RPMI7951 (cell line): ENCODE measurements at regions not wholly inside any gene's neighbourhood (a gene's known extent, or its start where the extent isn't known, plus 50 kb on each side); places are given as distances from the start of the nearest gene placed in this dataset.
"Not testable (repeated sequence)": the region's sequence is repeated elsewhere in the genome, so short reads cannot be mapped to it uniquely, and the experiment has no call there.

Experiments
- DNase-seq: peaks from one replicate; pipeline ENCODE4 v3.0.0-alpha.2; 2012; ENCODE audit warnings: low read depth

DNA sequence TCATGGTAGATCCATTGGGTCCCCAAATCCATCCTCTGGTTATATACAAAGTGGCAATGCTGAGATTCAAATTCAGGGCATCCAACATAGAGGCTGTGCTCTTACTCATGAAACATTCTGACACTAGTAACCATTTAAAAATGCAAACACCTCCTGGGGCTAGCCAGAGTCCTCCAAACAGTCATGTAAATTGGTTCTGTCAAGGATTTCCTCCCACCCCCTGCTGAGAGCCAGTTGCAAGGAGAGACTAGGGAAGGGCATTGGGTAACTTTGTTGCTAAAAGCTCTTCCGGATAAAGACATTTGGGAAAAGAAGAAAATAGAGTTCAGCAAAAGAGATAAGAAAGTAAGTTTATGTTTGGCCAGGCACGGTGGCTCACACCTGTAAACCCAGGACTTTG lies 58.3 kb downstream of the ART5 start:
- DNase-seq = not testable (repeated sequence)

DNA sequence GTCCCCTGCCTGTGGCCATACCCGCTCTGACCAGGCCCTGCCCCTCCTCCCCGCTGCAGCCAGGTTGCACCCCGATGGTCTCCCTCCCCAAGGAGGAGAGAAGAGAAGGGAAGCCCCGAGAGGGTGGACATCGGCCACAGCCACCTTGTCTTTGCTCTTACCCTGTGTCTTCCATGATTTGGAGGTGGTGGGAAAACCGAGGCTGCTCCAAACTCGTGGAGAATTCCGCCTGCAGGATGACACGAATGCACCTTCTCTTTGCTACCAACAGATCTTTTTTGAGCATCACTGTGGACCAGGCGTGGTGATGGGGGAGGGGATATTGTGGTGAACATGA lies 60.4 kb downstream of the ART5 start:
- DNase-seq = not testable (repeated sequence)

DNA sequence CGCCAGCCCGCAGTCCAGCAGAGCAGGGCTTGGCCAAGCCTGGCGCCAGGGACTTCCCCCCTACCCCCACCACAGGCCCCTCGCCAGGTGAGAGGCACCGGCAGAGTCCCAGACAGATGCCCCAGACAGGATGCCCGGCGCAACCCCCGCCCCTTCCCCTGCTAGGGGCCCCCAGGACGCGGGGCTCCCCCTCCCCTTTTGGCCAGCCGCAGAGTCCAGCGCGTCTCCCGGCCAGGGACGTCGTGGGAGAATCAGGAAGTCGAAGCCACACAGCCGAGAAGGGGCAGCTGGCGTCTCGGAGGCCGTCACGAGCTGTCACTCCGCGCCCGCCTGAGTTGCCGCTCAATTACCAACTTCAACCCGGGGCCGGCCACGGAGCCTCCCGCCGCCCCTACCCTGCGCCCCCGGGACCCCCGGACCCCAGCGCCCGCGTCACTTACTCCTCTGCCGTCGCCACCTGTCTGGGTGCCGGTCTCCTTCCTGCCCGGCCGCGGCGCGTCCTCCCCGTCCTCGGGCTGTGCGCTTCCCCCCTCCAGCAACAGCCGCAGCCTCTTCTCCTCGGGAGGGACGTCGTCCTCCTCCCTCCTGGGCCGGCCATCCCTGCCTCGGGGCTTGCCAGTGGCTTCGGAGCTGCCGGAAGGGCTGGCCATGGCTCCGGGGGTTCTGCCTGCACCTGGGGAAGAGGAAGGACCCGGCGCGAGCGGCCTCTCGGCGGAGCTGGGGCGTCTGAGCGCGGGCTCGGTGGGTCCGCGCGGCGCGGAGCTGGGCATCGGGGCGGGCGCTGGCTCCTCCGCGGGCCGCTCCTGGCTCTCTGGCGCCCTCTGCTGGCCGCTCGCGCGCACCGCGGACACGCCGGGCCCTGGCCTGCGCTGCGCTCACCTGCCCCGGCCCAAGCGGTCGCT lies 61.1 kb downstream of the ART5 start:
- peak; percentile 5 for DNase-seq

DNA sequence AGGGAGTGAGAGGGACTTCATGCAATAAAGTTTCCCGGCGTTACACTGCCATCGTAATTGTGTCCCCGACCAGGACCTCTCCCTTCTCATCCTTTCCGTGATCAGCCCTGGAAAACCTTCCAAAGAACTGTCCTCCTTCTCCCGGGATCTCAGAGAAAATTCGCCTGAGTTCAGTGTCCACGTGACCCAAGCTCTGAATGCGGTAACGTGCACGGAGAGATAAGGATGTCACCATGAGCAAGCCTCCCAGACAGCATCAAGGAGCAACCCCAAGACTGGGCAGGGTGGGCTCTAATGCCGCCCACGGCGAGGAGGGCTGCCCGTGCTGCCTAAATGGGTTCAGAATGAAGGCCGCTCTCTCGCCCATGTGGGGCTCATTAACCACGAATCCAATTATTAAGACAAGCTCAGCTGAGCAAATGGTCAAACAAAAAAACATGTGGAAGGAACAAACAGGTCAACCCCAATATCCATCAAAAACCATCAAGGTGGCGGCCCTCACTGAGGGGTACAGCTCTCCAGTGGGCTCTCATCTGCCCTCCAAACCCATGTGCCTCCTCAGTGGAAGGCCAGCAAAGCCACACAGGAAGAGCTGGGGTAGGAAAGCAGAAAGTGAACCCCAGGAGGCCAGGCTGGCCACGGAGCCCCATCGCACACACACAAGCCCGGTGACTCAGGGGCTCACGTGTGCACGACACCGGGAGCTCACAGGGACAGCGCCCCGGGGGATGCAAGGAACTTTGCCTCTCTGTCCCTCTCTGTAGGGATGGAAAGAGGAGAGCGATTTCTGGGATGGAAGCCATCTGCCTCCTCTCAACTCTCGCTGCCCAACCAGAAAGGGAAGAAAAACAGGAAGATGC lies 62.0 kb downstream of the ART5 start:
- DNase-seq = not testable (repeated sequence)

DNA sequence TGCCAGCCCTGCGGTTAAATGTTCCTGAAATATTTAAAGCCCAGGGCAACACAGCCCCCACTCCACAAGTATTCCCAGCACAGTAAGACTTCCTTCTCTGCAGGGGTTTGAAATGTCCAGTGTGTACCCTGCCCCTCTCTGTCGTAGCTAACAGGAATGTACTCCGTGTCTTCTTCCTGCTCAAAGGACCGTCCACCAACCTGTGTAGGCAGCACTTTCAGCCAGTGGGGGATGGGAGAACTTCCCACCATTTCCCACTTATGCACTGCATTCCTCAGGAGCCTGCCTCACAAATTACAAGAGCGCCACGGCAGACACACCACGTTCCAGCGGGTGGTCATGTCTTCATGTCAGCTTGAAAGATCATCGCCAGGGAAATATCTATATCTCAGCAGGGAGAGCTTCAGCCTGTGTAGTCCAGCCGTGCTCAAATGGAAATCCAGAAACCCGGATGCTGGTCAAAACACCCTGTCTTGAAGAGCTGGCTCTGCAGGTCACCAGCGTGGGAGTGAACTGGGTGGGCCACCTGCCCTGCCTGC lies 65.7 kb downstream of the ART5 start:
- DNase-seq = not testable (repeated sequence)

DNA sequence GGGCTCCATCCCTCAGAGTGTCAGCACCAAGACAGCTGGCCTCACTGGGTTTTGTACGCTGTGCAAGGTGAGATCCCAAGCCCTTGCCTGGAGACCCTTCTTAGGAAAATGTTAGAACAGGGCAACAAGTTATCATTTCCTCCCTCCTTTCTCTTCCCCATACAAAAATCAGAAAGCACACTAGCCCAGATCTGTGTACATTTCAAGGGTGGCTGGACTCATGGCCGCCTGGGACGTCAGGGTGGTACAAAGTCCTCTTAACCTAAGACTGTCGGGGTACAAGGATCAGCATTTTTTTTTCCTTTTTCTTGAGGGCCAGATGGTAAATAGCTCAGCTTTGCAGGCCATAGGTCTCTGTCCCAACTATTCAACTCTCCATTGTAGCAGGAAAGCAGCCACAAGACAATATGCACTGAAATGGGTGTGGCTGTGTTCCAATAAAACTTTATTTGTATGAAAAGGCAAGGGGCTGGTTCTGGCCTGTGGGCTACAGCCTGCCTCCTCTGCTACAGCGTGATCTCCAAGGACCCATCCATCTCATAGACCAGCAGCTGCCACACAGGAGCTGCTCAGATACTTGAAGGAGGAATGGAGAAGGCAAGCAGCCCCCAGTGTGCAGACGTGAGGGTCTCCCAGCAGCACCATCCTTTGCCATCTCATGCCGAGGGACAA lies 68.7 kb downstream of the ART5 start:
- DNase-seq = not testable (repeated sequence)

DNA sequence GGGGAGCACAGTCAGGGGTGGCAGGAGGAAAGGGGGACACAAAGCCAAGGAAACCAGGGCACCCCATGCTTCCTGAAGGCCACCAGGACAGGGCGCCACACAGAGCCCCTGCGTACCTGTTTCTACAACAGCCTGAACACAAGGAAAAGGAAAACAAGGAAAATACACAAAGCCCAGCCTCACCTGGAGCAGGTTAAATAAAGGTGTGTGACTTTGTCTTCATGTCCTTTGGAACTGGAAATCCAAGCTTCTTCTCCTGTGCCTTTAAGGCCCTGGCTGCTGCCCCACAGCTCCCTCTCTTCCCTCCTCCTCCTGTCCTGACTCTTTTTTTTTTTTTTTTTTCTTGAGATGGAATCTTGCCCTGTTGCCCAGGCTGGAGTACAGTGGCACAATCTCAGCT lies 70.0 kb downstream of the ART5 start:
- not testable (repeated sequence) for DNase-seq

DNA sequence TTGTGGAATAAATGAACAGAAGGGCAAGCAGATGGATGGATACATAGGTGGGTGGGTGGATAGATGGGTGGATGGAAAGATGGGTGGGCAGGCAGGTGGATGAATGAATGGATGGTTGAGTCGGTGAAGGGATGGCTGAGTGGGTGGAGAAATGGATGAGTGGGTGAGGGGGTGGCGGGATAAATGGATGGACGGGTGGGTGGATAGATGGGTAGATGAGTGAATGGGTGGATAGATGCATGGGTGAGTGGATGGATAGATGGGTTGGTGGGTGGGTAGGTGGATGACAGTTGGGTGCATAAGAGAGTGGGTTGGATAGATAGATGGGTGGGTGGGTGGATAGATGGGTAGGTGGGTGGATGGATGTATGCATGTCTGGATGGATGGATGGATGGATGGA lies 76.0 kb downstream of the ART5 start:
- not testable (repeated sequence) for DNase-seq

DNA sequence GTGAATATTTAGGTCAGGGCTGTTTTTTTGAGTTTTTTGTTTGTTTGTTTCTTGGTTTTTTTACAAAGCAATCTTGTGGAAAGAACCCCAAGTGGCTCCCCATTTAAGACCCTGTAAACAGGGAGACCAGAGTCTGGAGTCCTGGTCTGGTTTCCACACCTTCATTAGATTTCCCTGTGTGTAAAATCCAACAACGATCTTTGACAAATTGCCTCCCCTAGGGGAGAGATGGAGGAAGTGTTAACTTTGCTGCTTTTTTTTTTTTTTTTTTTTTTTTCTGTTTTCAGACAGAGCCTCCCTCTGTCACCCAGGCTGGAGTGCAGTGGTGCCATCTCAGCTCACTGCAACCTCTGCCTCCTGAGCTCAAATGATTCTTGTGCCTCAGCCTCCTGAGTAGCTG lies 77.4 kb downstream of the ART5 start:
- not testable (repeated sequence) for DNase-seq

DNA sequence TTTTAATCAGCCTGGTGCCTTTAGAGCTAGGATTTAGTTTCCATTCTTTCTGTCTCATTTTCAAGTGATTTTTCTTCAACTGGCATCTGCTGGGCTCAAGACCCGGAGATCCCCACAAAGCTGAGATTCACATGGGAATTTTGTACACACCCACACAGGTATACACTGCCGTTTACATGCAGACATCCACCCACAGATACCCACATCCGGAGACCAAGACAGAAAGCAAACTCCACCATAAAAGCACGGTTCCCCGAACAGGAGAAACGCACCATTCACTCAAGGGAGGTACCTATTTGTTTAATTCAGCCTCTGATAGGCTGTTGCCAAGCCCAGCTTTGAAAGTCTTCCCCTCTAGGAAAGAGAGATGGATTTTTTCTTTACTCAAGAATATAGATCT lies 87.2 kb downstream of the ART5 start:
- not testable (repeated sequence) for DNase-seq

DNA sequence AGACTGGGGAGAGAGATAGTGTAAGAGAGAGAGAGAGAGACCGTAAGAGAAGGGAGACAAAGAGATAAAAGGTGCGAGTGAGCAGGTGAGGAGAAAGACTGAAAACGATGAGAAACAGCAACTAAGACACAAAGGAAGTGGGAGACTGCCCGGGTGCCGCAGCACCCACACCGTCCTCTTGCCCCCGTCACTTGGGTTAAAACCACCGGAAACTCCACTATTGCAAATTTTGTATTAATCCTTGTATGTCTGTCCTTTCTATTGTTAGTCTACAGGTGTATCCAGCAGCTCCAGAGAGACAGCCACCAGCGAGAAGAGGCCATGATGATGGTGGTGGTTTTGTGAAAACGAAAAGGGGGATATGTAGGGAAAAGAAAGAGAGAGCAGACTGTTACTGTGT lies 96.8 kb downstream of the ART5 start:
- not testable (repeated sequence) for DNase-seq

DNA sequence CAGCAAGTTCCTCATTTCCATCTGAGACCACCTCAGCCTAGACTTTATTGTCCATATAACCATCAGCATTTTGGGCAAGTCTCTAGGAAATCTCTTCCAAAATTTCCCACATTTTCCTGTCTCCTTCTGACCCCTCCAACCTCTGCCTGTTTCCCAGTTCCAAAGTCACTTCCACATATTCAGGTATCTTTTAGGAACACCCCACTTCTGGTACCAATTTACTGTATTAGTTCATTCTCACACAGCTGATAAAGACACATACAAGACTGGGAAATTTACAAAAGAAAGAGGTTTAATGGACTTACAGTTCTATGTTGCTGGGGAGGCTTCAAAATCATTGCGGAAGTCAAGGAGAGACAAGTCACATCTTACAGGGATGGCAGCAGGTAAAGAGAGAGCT lies 103.6 kb downstream of the ART5 start:
- not testable (repeated sequence) for DNase-seq

DNA sequence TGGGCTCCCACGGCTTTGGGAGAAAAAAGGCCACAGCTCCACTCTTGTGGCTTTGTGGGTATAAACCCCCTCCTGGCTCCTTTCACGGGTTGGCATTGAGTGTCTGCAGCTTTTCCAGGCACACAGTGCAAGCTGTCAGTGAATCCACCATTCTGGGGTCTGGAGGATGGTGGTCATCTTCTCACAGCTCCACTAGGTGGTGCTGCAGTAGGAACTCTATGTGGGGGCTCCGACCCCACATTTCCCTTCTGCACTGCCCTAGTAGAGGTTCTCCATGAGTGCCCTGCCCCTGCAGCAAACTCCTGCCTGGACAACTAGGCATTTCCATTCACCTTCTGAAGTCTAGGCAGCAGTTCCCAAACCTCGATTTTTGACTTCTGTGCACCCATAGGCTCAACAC lies 104.5 kb downstream of the ART5 start:
- not testable (repeated sequence) for DNase-seq

DNA sequence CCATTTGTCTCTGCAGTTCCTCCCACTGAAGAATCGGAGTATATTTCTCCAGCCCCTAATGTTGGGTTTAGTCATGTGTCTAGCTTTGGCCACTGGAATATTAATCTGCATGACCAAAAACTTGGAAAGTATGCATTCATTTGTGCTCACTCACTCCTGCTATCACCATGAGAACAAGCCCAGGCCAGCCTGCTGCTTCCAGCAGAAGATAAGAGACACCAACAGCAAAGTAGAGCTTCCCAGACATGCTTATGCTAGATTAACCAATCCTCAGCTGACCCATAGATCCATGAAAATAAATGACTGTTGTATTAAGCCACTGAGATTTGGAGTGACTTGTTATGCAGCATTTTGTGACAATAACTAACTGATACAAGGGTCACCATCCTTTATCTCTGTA lies 108.8 kb downstream of the ART5 start:
- not testable (repeated sequence) for DNase-seq

DNA sequence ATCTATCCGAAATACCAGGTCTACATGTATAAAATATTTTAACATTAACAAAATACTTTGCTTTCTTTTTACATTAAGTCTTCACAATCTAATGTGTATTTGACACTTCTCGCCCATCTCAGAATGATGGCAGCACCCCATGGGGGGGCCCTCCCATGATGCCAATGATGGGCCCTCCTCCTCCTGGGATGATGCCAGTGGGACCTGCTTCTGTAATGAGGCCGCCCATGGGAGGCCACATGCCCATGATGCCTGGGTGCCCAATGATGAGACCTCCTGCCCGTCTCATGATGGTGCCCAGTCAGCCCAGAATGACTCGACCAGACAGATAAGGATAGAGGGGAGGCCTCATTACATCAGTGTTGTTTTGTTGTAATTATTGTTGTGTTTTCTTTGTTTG lies 110.5 kb downstream of the ART5 start:
- DNase-seq = not testable (repeated sequence)

DNA sequence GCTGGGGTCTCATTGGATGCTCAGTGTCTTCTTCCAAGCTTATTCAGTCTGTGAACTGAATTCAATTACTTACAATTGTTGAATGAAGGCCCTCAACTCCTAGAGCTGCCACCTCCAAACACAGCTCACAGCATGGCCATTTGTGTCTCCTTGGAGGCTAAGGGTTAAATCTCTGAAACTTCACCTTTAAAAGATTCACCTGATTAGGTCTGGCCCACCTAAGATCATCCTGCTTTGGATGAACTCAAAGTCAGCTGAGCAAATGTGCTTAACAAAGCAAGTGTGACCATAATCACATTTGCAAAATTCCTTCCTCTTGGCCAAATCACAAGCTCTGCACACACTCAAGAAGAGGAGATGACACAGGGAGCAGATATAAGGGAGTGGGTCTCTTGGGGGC lies 118.2 kb downstream of the ART5 start:
- not testable (repeated sequence) for DNase-seq

DNA sequence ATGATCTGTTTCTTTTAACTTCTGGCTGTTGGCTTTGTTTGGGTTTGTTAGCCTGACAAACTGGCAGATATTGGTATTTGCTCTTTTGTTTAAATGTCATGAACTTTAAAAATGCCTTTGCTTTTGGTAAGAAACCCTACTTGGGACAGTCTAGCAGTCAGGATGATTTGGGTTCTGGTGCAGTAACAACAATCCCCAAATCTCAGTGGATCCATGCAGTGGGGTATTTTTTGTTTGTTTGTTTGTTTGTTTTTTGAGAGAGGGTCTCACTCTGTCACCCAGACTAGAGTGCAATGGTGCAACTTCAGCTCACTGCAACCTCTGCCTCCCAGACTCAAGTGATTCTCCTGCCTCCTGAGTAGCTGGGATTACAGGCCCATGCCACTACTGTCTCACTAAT lies 120.9 kb downstream of the ART5 start:
- DNase-seq = not testable (repeated sequence)

DNA sequence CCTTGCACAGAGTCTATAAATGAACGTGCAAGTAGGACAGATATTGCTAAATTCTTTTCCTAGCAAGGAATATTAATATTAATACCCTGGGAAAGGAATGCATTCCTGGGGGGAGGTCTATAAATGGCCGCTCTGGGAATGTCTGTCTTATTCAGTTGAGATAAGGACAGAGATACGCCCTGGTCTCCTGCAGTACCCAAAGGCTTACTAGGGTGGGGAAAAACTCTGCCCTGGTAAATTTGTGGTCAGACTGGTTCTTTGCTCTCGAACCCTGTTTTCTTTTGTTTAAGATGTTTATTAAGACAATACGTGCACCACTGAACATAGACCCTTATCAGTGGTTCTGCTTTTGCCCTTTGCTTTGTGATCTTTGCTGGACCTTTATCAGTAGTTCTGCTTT lies 122.0 kb downstream of the ART5 start:
- not testable (repeated sequence) for DNase-seq

DNA sequence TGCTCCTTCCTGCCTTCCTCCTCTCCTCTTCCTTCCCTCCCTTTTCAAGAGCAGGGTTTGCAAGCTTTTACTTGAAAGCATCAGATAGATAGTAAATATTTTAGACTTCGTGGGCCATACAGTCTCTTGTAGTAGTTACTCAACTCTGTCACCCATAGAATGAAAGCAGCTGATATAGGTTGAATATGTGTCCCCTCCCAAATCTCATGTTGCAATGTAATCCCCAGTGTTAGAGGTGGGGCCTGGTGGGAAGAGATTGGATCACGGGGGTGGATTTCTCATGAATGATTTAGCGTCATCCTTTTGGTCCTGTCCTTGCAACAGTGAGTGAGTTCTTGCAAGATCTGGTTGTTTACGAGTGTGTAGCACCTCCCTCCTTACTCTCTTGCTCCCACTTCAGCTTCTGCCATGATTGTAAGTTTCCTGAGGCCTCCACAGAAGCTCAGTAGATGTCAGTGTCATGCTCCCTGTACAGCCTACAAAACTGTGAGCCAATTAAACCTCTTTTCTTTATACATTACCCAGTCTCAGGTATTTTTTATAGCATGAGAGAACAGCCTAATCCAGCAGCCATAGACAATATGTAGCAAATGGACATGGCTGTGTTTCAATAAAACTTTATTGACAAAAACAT lies 124.7 kb downstream of the ART5 start:
- not testable (repeated sequence) for DNase-seq

DNA sequence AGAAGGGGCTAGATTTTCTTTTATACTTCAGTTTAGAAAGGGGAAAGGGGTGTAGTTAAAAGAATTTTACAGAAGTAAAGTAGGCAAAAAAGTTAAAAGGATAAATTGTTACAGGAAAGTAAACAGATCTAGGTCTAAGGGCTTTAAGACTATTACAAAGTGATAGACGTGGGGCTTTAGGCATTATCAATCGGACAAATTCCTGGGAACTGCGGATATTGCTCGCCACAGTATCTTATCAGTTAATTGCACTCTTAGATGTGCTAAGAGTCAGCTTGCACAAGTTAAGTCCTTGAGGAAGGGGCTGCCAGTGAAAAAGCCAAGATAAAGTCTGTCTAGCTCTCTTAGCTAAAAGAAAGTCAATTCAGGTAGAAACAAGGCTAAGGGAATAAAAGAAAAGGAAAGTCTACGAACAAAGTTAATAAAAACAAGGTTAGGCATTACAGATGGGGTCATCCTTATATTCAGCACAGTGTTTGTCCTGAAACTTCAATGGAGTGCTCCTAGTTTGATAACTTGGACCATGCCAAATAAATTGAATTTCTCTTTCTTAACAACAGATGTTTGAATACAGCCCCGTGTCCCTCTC lies 125.4 kb downstream of the ART5 start:
- DNase-seq = not testable (repeated sequence)
